Bronchial epithelial cell (primary cell): ENCODE measurements at regions not wholly inside any gene's neighbourhood (a gene's known extent, or its start where the extent isn't known, plus 50 kb on each side); places are given as distances from the start of the nearest gene placed in this dataset.
A peak's percentile ranks its signal among the peaks of the same experiment; 100 is the strongest.

Experiments used
- DNase-seq: peaks from one replicate; pipeline ENCODE4 v3.0.0-alpha.2; 2010; ENCODE audit warnings: low read depth
- FAIRE-seq: peaks from 2 replicates; lab custom pipeline; 2011; peaks lifted over from hg19 to GRCh38; lab: Jason Lieb, UNC
- H3K27me3 ChIP-seq: 2 replicates; pipeline ENCODE4 v1.5.1; 2011; ENCODE audit warnings: low read length; ENCODE audit not compliant: control insufficient read depth, insufficient read depth
- H3K36me3 ChIP-seq: 2 replicates; pipeline ENCODE4 v1.5.1; 2011; ENCODE audit warnings: low read length; ENCODE audit not compliant: control insufficient read depth, insufficient read depth
- H3K4me3 ChIP-seq: 2 replicates; pipeline ENCODE4 v1.5.1; 2011; ENCODE audit warnings: mild to moderate bottlenecking, low read depth, low read length, control low read depth
- CTCF ChIP-seq: IDR thresholded peaks from 2 replicates; pipeline ENCODE4 v1.5.1; 2011; ENCODE audit warnings: mild to moderate bottlenecking, moderate library complexity, low read length, control low read depth, inconsistent platforms; ENCODE audit not compliant: insufficient read depth, severe bottlenecking

GRCh38 chr21:35566874-35567273 is 493.5 kb downstream of the SETD4 start:
- TF ChIP-seq CTCF, result no peak
- Histone ChIP-seq H3K36me3 (no peaks in the 10 kb centered on the region), H3K4me3 (no peak overlapping the region), H3K27me3 (no peaks in the 10 kb centered on the region)
- DNase-seq (no peak), FAIRE-seq (no peak)

DNA sequence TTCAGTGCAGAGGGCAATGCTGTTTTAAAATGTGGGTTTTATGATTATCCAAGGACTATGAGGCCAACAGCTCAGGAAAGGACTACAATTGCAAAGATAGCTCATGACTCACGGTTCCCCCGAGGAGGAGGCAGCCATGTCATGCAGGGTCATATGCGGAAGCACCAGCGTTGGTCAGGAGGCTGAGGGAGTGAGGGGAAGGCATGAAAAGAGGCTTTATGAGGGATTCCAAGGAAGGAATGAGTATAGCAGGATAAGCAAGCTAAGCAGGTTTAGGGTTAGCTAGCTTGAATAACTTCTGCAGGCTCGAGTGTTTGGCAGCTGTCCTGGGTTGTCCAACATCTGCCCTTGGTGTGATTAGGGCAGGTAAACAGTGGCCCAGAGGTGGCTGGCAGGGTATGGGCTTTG is 495.1 kb downstream of the SETD4 start:
- DNase-seq (peak; percentile 77), FAIRE-seq (no peak)
- no peak overlapping the region for H3K4me3 ChIP-seq
- no peak for TF ChIP-seq CTCF
- no peaks in the 10 kb centered on the region for H3K27me3 ChIP-seq
- no peaks in the 10 kb centered on the region for H3K36me3 ChIP-seq

DNA sequence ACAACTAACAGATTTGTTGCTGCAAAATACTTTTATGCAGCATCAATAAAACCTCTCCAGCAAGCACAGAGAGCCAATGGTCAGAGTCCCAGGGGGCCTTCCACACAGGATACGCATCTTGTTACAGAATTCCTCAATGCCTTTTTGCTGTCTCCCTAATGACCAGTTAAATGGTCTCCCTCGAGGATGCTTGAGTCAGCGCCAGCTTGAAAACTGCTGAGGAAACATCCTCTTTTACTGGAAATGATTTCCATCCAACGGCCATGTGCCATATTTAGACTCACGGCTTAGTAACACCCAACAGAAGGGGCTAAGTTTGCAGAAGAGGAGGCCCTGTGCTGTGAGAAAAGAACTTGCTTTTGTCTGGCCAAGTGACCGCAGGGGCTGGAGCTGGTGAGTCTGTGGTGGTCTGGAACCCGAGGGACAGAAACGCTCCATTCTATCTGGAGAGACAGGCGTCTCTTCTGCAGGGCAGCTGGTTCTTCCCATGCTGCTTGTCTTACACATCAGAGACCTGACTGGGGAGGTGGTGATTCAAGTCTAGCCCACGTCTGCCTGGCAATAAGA is 496.4 kb downstream of the SETD4 start:
- H3K27me3 ChIP-seq, result no peaks in the 10 kb centered on the region
- H3K4me3 ChIP-seq, result no peak overlapping the region
- DNase-seq, result no peak
- no peak for FAIRE-seq
- no peaks in the 10 kb centered on the region for H3K36me3 ChIP-seq
- TF ChIP-seq CTCF, result no peak

DNA sequence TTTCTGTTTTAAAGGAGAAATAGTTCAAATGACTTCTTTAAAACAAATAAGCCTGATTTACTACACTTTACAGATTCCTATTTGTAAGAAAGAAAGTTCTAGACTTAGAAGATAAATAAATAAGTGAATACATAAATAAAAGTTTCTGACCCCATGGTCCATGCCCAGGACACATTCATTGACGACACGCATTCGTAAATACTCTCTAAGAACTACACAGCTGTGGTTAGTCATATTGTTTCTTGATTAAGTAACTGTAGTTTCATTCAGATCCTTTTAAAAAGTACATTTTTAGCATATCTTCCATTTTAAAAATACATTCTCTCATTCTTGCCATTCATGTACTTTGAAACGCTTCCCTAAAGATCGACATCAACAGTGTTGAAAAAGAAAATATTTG is 497.4 kb downstream of the SETD4 start:
- Histone ChIP-seq H3K27me3 (no peaks in the 10 kb centered on the region), H3K4me3 (no peak overlapping the region), H3K36me3 (no peaks in the 10 kb centered on the region)
- TF ChIP-seq CTCF, result no peak
- FAIRE-seq (no peak), DNase-seq (no peak)

- Histone ChIP-seq H3K4me3 (no peak overlapping the region), H3K27me3 (no peaks in the 10 kb centered on the region), H3K36me3 (no peaks in the 10 kb centered on the region)
- DNase-seq (no peak), FAIRE-seq (no peak)
- TF ChIP-seq CTCF, result no peak
Measured at GRCh38 chr21:35561116-35561515, 499.2 kb downstream of the SETD4 start.

GRCh38 chr21:35559829-35560225 is 500.5 kb downstream of the SETD4 start:
- Histone ChIP-seq H3K4me3 (no peak overlapping the region), H3K36me3 (no peaks in the 10 kb centered on the region), H3K27me3 (no peaks in the 10 kb centered on the region)
- FAIRE-seq (no peak), DNase-seq (no peak)
- TF ChIP-seq CTCF, result no peak
